Caco-2 (cell line): ENCODE measurements at regions not wholly inside any gene's neighbourhood (a gene's known extent, or its start where the extent isn't known, plus 50 kb on each side); places are given as distances from the start of the nearest gene placed in this dataset.

Experiments used
- BruUV-seq: library from RNA; stranded (reverse); fragments of 400-500 nt; replicated peaks from 2 replicates; lab custom pipeline; 2021; lab: Mats Ljungman, UMichigan
- CTCF ChIA-PET: fragments of 300-600 bp; sonication (Branson Sonifier 250); formaldehyde crosslinking; loops from one replicate; lab custom pipeline; 2022; ENCODE audit warnings: antibody characterized with exemption; lab: Charles Lee
- POLR2A ChIA-PET: fragments of 300-600 bp; sonication (Branson Sonifier 250); formaldehyde crosslinking; loops from one replicate; lab custom pipeline; 2022; ENCODE audit warnings: antibody characterized with exemption; lab: Charles Lee
- DNase-seq, 2 experiments: peaks; one replicate each; pipeline versions ENCODE4 v3.0.0 to v3.0.0-alpha.2; 2020 to 2022
- H3K27me3 ChIP-seq: replicated peaks from 2 replicates; pipeline ENCODE4 v1.6.0; 2011; ENCODE audit warnings: low read length; ENCODE audit not compliant: control insufficient read depth, insufficient read depth
- H3K36me3 ChIP-seq: 2 replicates; pipeline ENCODE4 v1.5.1; 2011; ENCODE audit warnings: low read length; ENCODE audit not compliant: control insufficient read depth, insufficient read depth
- H3K4me1 ChIP-seq: fragments of 250-450 bp; sonication (Bioruptor Pico); 2 replicates; pipeline ENCODE4 v1.5.1; 2020; ENCODE audit warnings: mild to moderate bottlenecking
- H3K4me3 ChIP-seq: 2 replicates; pipeline ENCODE4 v1.5.1; 2011; ENCODE audit warnings: low read depth, mild to moderate bottlenecking, control low read depth, low read length
- H3K9me3 ChIP-seq: fragments of 250-450 bp; sonication (Bioruptor Pico); 2 replicates; pipeline ENCODE4 v1.5.1; 2020; ENCODE audit warnings: mild to moderate bottlenecking, moderate library complexity
- H3K27ac Mint-ChIP-seq: one replicate; pipeline ENCODE4 v1.8.0; 2022; ENCODE audit warnings: mixed read lengths; ENCODE audit not compliant: unreplicated experiment
- H3K27me3 Mint-ChIP-seq: one replicate; pipeline ENCODE4 v1.8.0; 2022; ENCODE audit warnings: mixed read lengths; ENCODE audit not compliant: insufficient read depth, unreplicated experiment
- H3K36me3 Mint-ChIP-seq: one replicate; pipeline ENCODE4 v1.8.0; 2022; ENCODE audit warnings: mild to moderate bottlenecking, mixed read lengths; ENCODE audit not compliant: insufficient read depth, unreplicated experiment
- H3K4me1 Mint-ChIP-seq: one replicate; pipeline ENCODE4 v1.8.0; 2022; ENCODE audit warnings: low read depth, mixed read lengths; ENCODE audit not compliant: unreplicated experiment
- H3K4me3 Mint-ChIP-seq: one replicate; pipeline ENCODE4 v1.8.0; 2022; ENCODE audit warnings: mild to moderate bottlenecking, moderate library complexity, mixed read lengths; ENCODE audit not compliant: unreplicated experiment
- H3K9me3 Mint-ChIP-seq: one replicate; pipeline ENCODE4 v1.8.0; 2022; ENCODE audit warnings: mixed read lengths; ENCODE audit not compliant: unreplicated experiment
- intact Hi-C: fragments of 100-400 bp; cut with micrococcal nuclease; formaldehyde crosslinking; loops from one replicate; pipeline ENCODE4 v1.10.0; 2022; ENCODE audit not compliant: unreplicated experiment
- TF ChIP-seq, protein P1 (sequence below), 2 experiments: fragments of 200-600 bp in 1 of 2; IDR thresholded peaks; 1 replicate in 1 of 2; 2 replicates in 1 of 2; pipeline versions ENCODE4 v1.5.1 to v1.8.0; 2011 to 2022; ENCODE audit warnings: antibody characterized with exemption in 1 of 2, control low read depth in 1 of 2, inconsistent platforms in 1 of 2, low read depth in 1 of 2, low read length in 1 of 2, mild to moderate bottlenecking in 1 of 2, moderate library complexity in 1 of 2; ENCODE audit not compliant: insufficient read depth in 1 of 2, severe bottlenecking in 1 of 2, unreplicated experiment in 1 of 2

GRCh38 chr22:49243335-49243734, 584.3 kb downstream of the BRD1 start:
- Histone ChIP-seq H3K27me3 (no peaks in the 10 kb centered on the region), H3K9me3 (no peaks in the 10 kb centered on the region), H3K36me3 (no peaks in the 10 kb centered on the region), H3K4me1 (no peaks in the 10 kb centered on the region), H3K4me3 (no peak overlapping the region)
- BruUV-seq: no TSS peak
- Mint-ChIP-seq H3K27me3 (peaks cover 11% of the 10 kb centered on the region), H3K4me1 (no peaks in the 10 kb centered on the region), H3K36me3 (no peaks in the 10 kb centered on the region), H3K9me3 (peaks cover 10% of the 10 kb centered on the region), H3K27ac (no peak overlapping the region), H3K4me3 (no peak overlapping the region)
- ChIA-PET POLR2A (no interaction called here), CTCF (no interaction called here)
- intact Hi-C loops: no loop called here
- TF ChIP-seq, protein P1, sequence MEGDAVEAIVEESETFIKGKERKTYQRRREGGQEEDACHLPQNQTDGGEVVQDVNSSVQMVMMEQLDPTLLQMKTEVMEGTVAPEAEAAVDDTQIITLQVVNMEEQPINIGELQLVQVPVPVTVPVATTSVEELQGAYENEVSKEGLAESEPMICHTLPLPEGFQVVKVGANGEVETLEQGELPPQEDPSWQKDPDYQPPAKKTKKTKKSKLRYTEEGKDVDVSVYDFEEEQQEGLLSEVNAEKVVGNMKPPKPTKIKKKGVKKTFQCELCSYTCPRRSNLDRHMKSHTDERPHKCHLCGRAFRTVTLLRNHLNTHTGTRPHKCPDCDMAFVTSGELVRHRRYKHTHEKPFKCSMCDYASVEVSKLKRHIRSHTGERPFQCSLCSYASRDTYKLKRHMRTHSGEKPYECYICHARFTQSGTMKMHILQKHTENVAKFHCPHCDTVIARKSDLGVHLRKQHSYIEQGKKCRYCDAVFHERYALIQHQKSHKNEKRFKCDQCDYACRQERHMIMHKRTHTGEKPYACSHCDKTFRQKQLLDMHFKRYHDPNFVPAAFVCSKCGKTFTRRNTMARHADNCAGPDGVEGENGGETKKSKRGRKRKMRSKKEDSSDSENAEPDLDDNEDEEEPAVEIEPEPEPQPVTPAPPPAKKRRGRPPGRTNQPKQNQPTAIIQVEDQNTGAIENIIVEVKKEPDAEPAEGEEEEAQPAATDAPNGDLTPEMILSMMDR (IDR thresholded peaks at IDR 0.05; ENCODE audit: insufficient read depth in 1 of 2, low read depth in 1 of 2, low read length in 1 of 2, severe bottlenecking in 1 of 2, unreplicated experiment in 1 of 2): no peak
- DNase-seq: no peak

- peaks cover 10% of the 10 kb centered on the region for H3K9me3 Mint-ChIP-seq
- H3K36me3 ChIP-seq: no peaks in the 10 kb centered on the region
- H3K4me1 ChIP-seq: no peaks in the 10 kb centered on the region
- H3K27ac Mint-ChIP-seq: no peak overlapping the region
- POLR2A ChIA-PET: no interaction called here
- H3K4me3 ChIP-seq: no peak overlapping the region
- H3K27me3 ChIP-seq: no peaks in the 10 kb centered on the region
- no peak for DNase-seq
- H3K9me3 ChIP-seq: no peaks in the 10 kb centered on the region
- no peak overlapping the region for H3K4me3 Mint-ChIP-seq
- TF ChIP-seq, protein P1 (IDR thresholded peaks at IDR 0.05; ENCODE audit: insufficient read depth in 1 of 2, low read depth in 1 of 2, low read length in 1 of 2, severe bottlenecking in 1 of 2, unreplicated experiment in 1 of 2): no peak
- H3K27me3 Mint-ChIP-seq: peaks cover 9% of the 10 kb centered on the region
- intact Hi-C loops: no loop called here
- H3K4me1 Mint-ChIP-seq: no peaks in the 10 kb centered on the region
- no TSS peak for BruUV-seq
- CTCF ChIA-PET: no interaction called here
- H3K36me3 Mint-ChIP-seq: no peaks in the 10 kb centered on the region
These were observed 585.2 kb downstream of the BRD1 start for GRCh38 chr22:49242480-49242879.

- Histone ChIP-seq H3K4me3 (no peak overlapping the region), H3K27me3 (no peaks in the 10 kb centered on the region), H3K36me3 (no peaks in the 10 kb centered on the region), H3K9me3 (no peaks in the 10 kb centered on the region), H3K4me1 (no peaks in the 10 kb centered on the region)
- no TSS peak for BruUV-seq
- Mint-ChIP-seq H3K9me3 (peaks cover 10% of the 10 kb centered on the region), H3K4me3 (no peak overlapping the region), H3K36me3 (no peaks in the 10 kb centered on the region), H3K27ac (no peak overlapping the region), H3K4me1 (no peaks in the 10 kb centered on the region), H3K27me3 (peaks cover 9% of the 10 kb centered on the region)
- TF ChIP-seq, protein P1 (IDR thresholded peaks at IDR 0.05; ENCODE audit: insufficient read depth in 1 of 2, low read depth in 1 of 2, low read length in 1 of 2, severe bottlenecking in 1 of 2, unreplicated experiment in 1 of 2): no peak
- DNase-seq: no peak
- POLR2A ChIA-PET: no interaction called here
- intact Hi-C loops: no loop called here
- CTCF ChIA-PET: no interaction called here
These were observed 586.4 kb downstream of the BRD1 start for GRCh38 chr22:49241174-49241851.
